T-helper 1 cell treated with Interleukin-12 subunit alpha and Interleukin-12 subunit beta and Interleukin-4 antibody, amounts not matched to agents 30 μg/mL and 1 μg/mL, for 36 hours (primary cell): ENCODE measurements at regions not wholly inside any gene's neighbourhood (a gene's known extent, or its start where the extent isn't known, plus 50 kb on each side); places are given as distances from the start of the nearest gene placed in this dataset.

Experiments
- H3K27ac Mint-ChIP-seq: one replicate; pipeline ENCODE4 v1.8.0; 2021; ENCODE audit warnings: mild to moderate bottlenecking, mixed read lengths
- H3K27me3 Mint-ChIP-seq: one replicate; pipeline ENCODE4 v1.8.0; 2021; ENCODE audit warnings: low read depth, mixed read lengths
- H3K36me3 Mint-ChIP-seq: one replicate; pipeline ENCODE4 v1.8.0; 2021; ENCODE audit warnings: low read depth, mixed read lengths
- H3K4me1 Mint-ChIP-seq: one replicate; pipeline ENCODE4 v1.8.0; 2021; ENCODE audit warnings: low read depth, mixed read lengths
- H3K4me3 Mint-ChIP-seq: one replicate; pipeline ENCODE4 v1.8.0; 2021; ENCODE audit warnings: mild to moderate bottlenecking, moderate library complexity, mixed read lengths
- H3K9me3 Mint-ChIP-seq: one replicate; pipeline ENCODE4 v1.8.0; 2021; ENCODE audit warnings: mixed read lengths

DNA sequence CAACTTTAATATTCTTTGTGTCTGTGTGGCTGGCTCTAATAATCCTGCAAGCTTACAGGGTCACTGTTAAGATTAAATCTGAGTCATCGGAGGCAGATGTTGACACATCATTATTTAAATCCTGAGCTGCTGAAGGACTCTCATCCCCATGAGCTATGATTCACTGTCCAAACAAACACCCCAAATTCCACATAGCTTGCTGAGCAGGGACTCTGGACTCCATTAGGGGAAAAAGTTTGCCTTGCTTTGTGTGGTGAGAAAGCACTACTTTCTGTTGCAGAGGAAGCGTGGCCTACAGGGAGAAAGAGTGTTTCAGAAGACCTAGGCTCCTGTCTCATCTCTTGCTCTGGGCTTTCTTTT, 213.7 kb downstream of the PDCD6IP start:
- Mint-ChIP-seq H3K9me3 (no peaks in the 10 kb centered on the region), H3K27ac (no peak overlapping the region), H3K36me3 (no peaks in the 10 kb centered on the region), H3K4me3 (no peak overlapping the region), H3K27me3 (no peaks in the 10 kb centered on the region), H3K4me1 (peaks cover 5% of the 10 kb centered on the region)

GRCh38 chr3:34013818-34014570, 215.6 kb downstream of the PDCD6IP start:
- peaks cover 11% of the 10 kb centered on the region for H3K4me1 Mint-ChIP-seq
- H3K27ac Mint-ChIP-seq = no peak overlapping the region
- no peaks in the 10 kb centered on the region for H3K36me3 Mint-ChIP-seq
- H3K9me3 Mint-ChIP-seq = no peaks in the 10 kb centered on the region
- no peak overlapping the region for H3K4me3 Mint-ChIP-seq
- H3K27me3 Mint-ChIP-seq = no peaks in the 10 kb centered on the region

DNA sequence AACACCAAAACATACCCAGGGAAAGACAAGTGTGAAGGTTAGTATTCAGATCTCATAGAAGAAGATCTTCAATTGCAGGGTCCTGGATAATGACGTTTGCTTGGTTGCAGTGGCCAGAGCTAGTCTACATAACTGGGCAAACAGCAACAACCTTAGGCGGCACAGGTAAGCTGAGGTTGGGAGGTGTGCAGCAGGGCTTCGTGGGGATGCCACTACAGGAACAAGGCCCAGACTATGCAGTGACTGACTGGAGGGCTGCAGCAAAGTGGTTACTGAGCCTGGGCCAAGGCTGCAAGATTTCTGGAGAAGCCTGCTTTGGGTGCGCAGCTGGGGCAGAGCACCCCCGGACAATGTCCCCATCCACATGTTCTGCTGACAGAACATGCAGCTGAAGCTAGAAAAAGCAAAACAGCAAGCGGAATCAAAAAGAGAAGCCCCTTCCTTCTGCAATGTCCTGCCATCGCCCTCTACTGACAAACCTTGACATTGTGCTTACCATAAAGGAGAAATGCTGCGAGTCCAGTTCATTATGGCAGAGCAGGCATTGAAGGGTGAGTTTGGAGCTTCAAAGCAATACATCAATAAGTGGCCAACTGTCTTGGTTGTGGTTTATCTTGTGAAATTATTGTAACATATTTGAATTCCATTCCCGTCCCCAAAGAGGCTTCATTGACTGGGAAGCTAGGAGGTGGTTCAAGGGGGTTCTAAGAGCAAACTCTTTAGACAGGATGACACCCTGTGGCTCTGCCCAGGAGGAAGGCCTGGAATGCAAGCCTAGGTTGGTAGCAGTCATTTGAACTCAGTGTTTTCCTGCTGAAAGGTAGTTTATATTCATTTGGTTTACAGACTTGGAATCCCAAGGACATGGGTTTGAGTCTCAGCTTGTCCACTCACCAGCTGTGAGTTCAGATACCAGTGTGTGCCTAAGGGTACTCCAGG, 217.0 kb downstream of the PDCD6IP start:
- Mint-ChIP-seq H3K27me3 (no peaks in the 10 kb centered on the region), H3K4me1 (peaks cover 12% of the 10 kb centered on the region), H3K27ac (no peak overlapping the region), H3K4me3 (no peak overlapping the region), H3K9me3 (no peaks in the 10 kb centered on the region), H3K36me3 (peaks cover 1% of the 10 kb centered on the region)

GRCh38 chr3:34016925-34017587, 218.6 kb downstream of the PDCD6IP start:
- H3K9me3 Mint-ChIP-seq = no peaks in the 10 kb centered on the region
- H3K36me3 Mint-ChIP-seq = peaks cover 1% of the 10 kb centered on the region
- H3K27ac Mint-ChIP-seq = peak overlapping the region; percentile 70
- H3K4me3 Mint-ChIP-seq = peak overlapping the region; percentile 16
- peaks cover 12% of the 10 kb centered on the region for H3K4me1 Mint-ChIP-seq
- H3K27me3 Mint-ChIP-seq = peaks cover 4% of the 10 kb centered on the region

DNA sequence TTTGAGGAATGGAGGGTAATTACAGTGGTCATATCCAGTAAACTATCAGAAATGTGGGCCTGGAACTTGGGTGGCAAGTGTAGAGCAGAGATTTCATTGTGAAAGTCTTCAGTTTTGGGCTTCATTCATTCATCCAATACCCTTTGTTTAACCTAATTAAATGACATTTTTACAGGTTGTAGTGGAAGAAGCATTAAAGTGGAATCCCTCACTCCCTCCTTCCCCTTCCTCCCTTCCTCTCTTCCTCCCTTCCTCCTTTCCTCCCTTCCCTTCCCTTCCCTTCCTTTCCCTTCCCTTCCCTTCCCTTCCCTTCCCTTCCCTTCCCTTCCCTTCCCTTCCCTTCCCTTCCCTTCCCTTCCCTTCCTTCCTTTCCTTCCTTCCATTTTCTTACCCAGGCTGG, 219.3 kb downstream of the PDCD6IP start:
- Mint-ChIP-seq H3K4me3 (no peak overlapping the region), H3K27me3 (peaks cover 4% of the 10 kb centered on the region), H3K4me1 (peaks cover 12% of the 10 kb centered on the region), H3K36me3 (peaks cover 1% of the 10 kb centered on the region), H3K27ac (no peak overlapping the region), H3K9me3 (no peaks in the 10 kb centered on the region)

- H3K27ac Mint-ChIP-seq = no peak overlapping the region
- peaks cover 1% of the 10 kb centered on the region for H3K36me3 Mint-ChIP-seq
- no peak overlapping the region for H3K4me3 Mint-ChIP-seq
- H3K4me1 Mint-ChIP-seq = peaks cover 12% of the 10 kb centered on the region
- peaks cover 4% of the 10 kb centered on the region for H3K27me3 Mint-ChIP-seq
- H3K9me3 Mint-ChIP-seq = no peaks in the 10 kb centered on the region
Observed at GRCh38 chr3:34019158-34019557, 220.7 kb downstream of the PDCD6IP start.

GRCh38 chr3:34020170-34020569, 221.7 kb downstream of the PDCD6IP start:
- Mint-ChIP-seq H3K4me3 (no peak overlapping the region), H3K9me3 (no peaks in the 10 kb centered on the region), H3K4me1 (peaks cover 14% of the 10 kb centered on the region), H3K36me3 (peaks cover 1% of the 10 kb centered on the region), H3K27me3 (peaks cover 4% of the 10 kb centered on the region), H3K27ac (no peak overlapping the region)

- Mint-ChIP-seq H3K27ac (no peak overlapping the region), H3K4me1 (peaks cover 14% of the 10 kb centered on the region), H3K4me3 (no peak overlapping the region)
Observed at GRCh38 chr3:34020726-34021680, 222.6 kb downstream of the PDCD6IP start.

GRCh38 chr3:34022147-34022546, 223.7 kb downstream of the PDCD6IP start:
- Mint-ChIP-seq H3K36me3 (peaks cover 1% of the 10 kb centered on the region), H3K4me1 (peaks cover 9% of the 10 kb centered on the region), H3K27me3 (peaks cover 4% of the 10 kb centered on the region), H3K27ac (no peak overlapping the region), H3K4me3 (no peak overlapping the region), H3K9me3 (no peaks in the 10 kb centered on the region)

More at GRCh38 chr3:34020726-34021680, 222.6 kb downstream of the PDCD6IP start:
- H3K9me3 Mint-ChIP-seq = no peaks in the 10 kb centered on the region
- H3K27me3 Mint-ChIP-seq = peaks cover 4% of the 10 kb centered on the region
- peaks cover 1% of the 10 kb centered on the region for H3K36me3 Mint-ChIP-seq

DNA sequence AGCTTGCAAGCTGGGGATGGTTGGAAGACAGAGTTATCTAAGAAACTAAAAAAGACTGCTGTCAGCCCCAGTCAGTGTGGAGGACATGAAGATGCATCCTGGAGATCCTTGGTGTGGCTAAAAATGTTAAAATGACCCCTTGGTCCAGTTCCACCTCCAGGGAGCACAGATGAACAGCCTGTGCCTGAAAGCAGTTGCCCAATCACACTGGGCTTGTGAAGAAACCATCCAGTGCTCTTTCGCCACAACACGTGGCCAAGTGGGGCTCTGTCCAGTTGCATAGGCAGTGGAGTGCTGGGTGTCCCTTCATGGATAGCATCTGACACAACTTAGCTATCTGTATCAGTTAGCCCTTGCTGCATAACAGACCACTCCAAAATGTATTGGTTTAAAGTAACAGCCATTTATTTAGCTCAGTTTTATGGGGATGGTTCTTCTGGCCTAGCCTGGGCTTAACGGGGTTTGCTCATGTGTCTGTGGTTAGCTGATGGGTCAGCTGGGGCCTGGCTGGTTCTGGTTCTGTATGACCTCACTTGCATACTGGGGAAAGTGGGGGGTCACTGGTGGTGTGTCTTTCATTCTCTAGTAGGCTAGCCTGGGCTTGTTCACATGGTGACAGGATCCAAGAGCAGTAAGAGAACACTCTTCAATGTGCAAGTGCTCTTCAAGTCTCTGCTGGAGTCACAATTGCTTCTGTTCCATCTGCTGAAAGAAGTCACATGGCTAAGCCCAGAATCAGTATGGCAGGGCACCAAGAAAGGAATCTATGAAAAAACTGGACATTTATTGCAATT, 226.2 kb downstream of the PDCD6IP start:
- H3K9me3 Mint-ChIP-seq = no peaks in the 10 kb centered on the region
- H3K27ac Mint-ChIP-seq = no peak overlapping the region
- H3K4me3 Mint-ChIP-seq = no peak overlapping the region
- H3K27me3 Mint-ChIP-seq = peaks cover 4% of the 10 kb centered on the region
- H3K4me1 Mint-ChIP-seq = peaks cover 4% of the 10 kb centered on the region
- peaks cover 1% of the 10 kb centered on the region for H3K36me3 Mint-ChIP-seq

DNA sequence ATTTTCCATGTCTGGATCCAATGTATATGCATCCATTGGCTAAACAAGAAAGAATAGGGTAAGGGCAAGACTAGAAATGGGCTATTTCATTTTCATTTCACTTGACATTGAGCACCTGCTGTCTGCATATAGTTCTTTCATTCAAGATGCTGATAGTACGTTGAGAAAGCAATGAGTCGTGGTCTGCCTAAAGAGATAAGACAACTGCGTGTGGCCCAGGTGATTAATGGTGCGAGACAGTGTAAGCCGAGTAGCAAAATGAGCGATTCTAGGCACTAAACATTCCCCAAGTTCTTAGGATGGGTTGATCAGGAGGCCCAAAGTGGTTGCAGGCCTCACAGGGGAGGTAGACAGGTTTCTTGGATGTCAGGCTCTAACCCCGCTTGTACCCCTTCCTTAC, 235.4 kb downstream of the PDCD6IP start:
- H3K27me3 Mint-ChIP-seq = no peaks in the 10 kb centered on the region
- no peak overlapping the region for H3K27ac Mint-ChIP-seq
- H3K9me3 Mint-ChIP-seq = no peaks in the 10 kb centered on the region
- no peaks in the 10 kb centered on the region for H3K36me3 Mint-ChIP-seq
- H3K4me1 Mint-ChIP-seq = no peaks in the 10 kb centered on the region
- no peak overlapping the region for H3K4me3 Mint-ChIP-seq

GRCh38 chr3:34034840-34035239, 236.4 kb downstream of the PDCD6IP start:
- Mint-ChIP-seq H3K27me3 (no peaks in the 10 kb centered on the region), H3K4me1 (no peaks in the 10 kb centered on the region), H3K9me3 (no peaks in the 10 kb centered on the region), H3K27ac (no peak overlapping the region), H3K4me3 (no peak overlapping the region), H3K36me3 (no peaks in the 10 kb centered on the region)

DNA sequence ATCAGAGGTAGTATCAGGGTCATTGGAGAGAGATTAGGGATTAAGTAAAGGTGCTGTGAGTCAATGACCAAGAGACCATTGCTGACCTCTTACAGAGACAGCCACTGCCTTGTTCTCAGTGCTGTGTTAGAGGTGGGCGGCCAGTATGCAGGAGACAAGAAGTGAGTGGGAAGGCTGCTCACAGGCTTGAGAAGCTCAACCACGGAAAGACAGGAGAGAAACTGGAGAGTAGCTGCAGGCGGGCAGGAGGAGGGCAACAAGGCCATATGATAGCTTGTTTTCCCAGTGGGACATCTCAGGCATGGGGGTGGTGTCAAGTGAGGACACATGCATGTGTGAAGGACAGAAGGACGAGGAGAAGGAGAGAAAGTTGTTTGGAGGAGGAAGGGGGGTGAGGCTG, 237.3 kb downstream of the PDCD6IP start:
- Mint-ChIP-seq H3K4me3 (no peak overlapping the region), H3K4me1 (no peaks in the 10 kb centered on the region)

More for the DNA sequence above, 237.3 kb downstream of the PDCD6IP start:
- Mint-ChIP-seq H3K27me3 (no peaks in the 10 kb centered on the region), H3K27ac (no peak overlapping the region), H3K36me3 (no peaks in the 10 kb centered on the region), H3K9me3 (no peaks in the 10 kb centered on the region)
